LNCaP clone FGC (cell line): ENCODE measurements at regions not wholly inside any gene's neighbourhood (a gene's known extent, or its start where the extent isn't known, plus 50 kb on each side); places are given as distances from the start of the nearest gene placed in this dataset.
"Not testable (repeated sequence)": the region's sequence is repeated elsewhere in the genome, so short reads cannot be mapped to it uniquely, and the experiment has no call there.

Experiments
- DNase-seq: peaks from one replicate; pipeline ENCODE4 v3.0.0-alpha.2; 2011; ENCODE audit warnings: low read depth
- H3K4me3 ChIP-seq: 2 replicates; pipeline ENCODE4 v1.5.1; 2011; ENCODE audit warnings: mild to moderate bottlenecking, low read depth, low read length, control low read depth
- CTCF ChIP-seq: IDR thresholded peaks from 2 replicates; pipeline ENCODE4 v1.5.1; 2012; ENCODE audit warnings: mild to moderate bottlenecking; ENCODE audit not compliant: control insufficient read depth, insufficient read depth; ENCODE audit errors: extremely low read depth

- no peak for DNase-seq
- no peak for TF ChIP-seq CTCF
- H3K4me3 ChIP-seq = no peak overlapping the region
Measured at GRCh38 chr2:234898534-234899053, 53.2 kb upstream of the SH3BP4 start.

- H3K4me3 ChIP-seq = not testable (repeated sequence)
Measured at GRCh38 chr2:234888442-234888841, 63.4 kb upstream of the SH3BP4 start.

GRCh38 chr2:234887195-234887594, 64.6 kb upstream of the SH3BP4 start:
- H3K4me3 ChIP-seq = no peak overlapping the region
- TF ChIP-seq CTCF = no peak

More at GRCh38 chr2:234888442-234888841, 63.4 kb upstream of the SH3BP4 start:
- DNase-seq = not testable (repeated sequence)

GRCh38 chr2:234885886-234886285, 65.9 kb upstream of the SH3BP4 start:
- no peak overlapping the region for H3K4me3 ChIP-seq
- no peak for TF ChIP-seq CTCF
- DNase-seq = no peak

More at GRCh38 chr2:234887195-234887594, 64.6 kb upstream of the SH3BP4 start:
- no peak for DNase-seq

- no peak for TF ChIP-seq CTCF
- DNase-seq = no peak
- no peak overlapping the region for H3K4me3 ChIP-seq
Measured at GRCh38 chr2:234885118-234885517, 66.7 kb upstream of the SH3BP4 start.

- TF ChIP-seq CTCF = no peak
- no peak for DNase-seq
Measured at GRCh38 chr2:234884591-234884990, 67.2 kb upstream of the SH3BP4 start.

GRCh38 chr2:234881413-234882241, 70.2 kb upstream of the SH3BP4 start:
- TF ChIP-seq CTCF = peak; percentile 52
- no peak overlapping the region for H3K4me3 ChIP-seq
- DNase-seq = peak; percentile 61

More at GRCh38 chr2:234884591-234884990, 67.2 kb upstream of the SH3BP4 start:
- no peak overlapping the region for H3K4me3 ChIP-seq
